Fibroblast of the aortic adventitia (primary cell): ENCODE measurements at regions not wholly inside any gene's neighbourhood (a gene's known extent, or its start where the extent isn't known, plus 50 kb on each side); places are given as distances from the start of the nearest gene placed in this dataset.
"Not testable (repeated sequence)": the region's sequence is repeated elsewhere in the genome, so short reads cannot be mapped to it uniquely, and the experiment has no call there.

Experiments
- DNase-seq: peaks from one replicate; pipeline ENCODE4 v3.0.0-alpha.2; 2010; ENCODE audit warnings: low read depth
- H3K4me3 ChIP-seq: 2 replicates; pipeline ENCODE4 v1.5.1; 2011; ENCODE audit warnings: low read depth, mild to moderate bottlenecking, control low read depth, low read length, moderate library complexity
- TF ChIP-seq, protein P1 (sequence below): IDR thresholded peaks from 2 replicates; pipeline ENCODE4 v1.5.1; 2011; ENCODE audit warnings: mild to moderate bottlenecking, low read length, control low read depth, inconsistent platforms; ENCODE audit not compliant: insufficient read depth

DNA sequence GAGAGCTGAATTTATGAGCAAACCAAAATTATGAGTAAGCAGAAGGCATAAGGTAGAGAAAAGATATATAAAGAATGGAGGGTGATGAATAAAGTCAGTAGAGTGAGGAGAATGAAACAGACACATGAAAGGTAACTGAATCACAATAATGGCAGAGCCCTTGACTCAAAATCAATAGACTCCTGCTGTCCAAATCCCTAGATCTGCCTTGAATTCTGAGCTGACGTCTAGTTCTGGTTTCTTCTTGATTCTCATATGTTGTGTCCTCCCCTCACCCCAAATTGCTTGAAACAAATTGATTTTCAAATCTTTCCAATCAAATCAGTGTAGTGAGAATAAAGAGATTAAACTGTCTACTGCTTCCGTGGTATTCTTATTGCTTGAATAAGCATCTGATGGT is 86.6 kb upstream of the IQCM start:
- H3K4me3 ChIP-seq = no peak overlapping the region
- TF ChIP-seq, protein P1, sequence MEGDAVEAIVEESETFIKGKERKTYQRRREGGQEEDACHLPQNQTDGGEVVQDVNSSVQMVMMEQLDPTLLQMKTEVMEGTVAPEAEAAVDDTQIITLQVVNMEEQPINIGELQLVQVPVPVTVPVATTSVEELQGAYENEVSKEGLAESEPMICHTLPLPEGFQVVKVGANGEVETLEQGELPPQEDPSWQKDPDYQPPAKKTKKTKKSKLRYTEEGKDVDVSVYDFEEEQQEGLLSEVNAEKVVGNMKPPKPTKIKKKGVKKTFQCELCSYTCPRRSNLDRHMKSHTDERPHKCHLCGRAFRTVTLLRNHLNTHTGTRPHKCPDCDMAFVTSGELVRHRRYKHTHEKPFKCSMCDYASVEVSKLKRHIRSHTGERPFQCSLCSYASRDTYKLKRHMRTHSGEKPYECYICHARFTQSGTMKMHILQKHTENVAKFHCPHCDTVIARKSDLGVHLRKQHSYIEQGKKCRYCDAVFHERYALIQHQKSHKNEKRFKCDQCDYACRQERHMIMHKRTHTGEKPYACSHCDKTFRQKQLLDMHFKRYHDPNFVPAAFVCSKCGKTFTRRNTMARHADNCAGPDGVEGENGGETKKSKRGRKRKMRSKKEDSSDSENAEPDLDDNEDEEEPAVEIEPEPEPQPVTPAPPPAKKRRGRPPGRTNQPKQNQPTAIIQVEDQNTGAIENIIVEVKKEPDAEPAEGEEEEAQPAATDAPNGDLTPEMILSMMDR = no peak
- DNase-seq = no peak

DNA sequence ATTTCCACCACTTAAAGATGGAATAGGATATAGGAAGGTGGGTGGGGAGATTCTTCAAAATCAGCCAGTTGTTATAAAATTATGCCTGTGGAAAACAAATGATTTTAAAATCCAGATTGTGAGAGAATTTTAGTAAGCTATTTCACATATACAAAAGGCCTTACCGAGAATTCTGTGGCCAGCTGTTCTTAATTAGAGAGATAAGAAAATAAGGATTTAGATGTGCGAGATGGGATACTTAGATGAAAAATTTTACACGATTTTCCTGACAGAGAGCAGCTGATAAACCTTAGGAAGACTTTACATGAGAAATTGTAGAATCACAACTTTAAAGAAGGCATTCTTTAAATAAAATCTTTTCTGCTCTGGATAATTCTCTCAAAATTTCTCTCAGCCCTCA is 94.5 kb upstream of the IQCM start:
- peak; percentile 36 for DNase-seq
- TF ChIP-seq, protein P1 = no peak
- no peak overlapping the region for H3K4me3 ChIP-seq

DNA sequence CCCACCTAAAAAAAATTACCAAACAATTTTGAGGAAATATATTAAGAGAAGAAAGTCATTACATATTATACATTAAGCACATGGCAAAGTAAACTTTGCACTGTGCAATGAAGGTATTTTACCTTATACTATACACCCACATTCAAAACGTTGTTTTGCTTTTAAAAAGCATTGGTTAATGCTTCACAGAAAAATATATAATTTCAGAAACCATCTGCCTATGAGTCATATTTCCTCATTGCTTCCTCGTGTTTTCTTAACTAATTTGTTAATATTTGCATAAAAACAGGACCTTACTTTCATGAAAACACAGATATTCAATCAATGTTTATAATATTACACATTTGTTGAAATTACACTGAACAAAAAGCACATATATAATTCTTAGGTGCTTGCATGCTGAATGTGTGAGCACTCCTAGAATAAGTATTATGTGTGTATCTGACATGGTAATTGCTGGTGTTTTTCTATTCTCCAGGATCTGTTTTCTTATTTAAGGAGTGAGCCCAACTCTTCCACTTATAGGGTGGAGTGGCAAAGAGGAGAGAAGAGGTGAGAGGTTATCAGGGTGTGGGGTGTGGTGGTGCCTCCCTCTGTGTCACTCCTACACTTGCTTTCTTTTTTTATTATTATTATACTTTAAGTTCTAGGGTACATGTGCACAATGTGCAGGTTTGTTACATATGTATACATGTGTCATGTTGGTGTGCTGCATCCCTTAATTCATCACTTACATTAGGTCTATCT is 95.1 kb upstream of the IQCM start:
- H3K4me3 ChIP-seq = no peak overlapping the region
- TF ChIP-seq, protein P1 = no peak
- no peak for DNase-seq

DNA sequence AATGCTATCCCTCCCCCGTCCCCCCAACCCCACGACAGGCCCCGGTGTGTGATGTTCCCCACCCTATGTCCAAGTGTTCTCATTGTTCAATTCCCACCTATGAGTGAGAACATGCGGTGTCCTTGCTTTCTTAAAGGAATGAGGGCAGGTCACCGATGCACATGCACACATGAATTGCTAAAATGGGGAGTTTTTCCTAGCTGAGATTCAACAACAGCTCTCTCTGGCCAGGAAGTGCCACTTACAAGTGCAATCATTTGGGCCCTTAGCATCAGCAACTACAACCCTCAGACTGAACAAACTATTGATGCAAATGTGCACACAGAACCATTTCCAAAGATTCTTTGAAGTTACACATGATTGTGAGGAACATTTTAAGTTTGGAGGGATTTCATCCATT is 95.7 kb upstream of the IQCM start:
- TF ChIP-seq, protein P1 = no peak
- DNase-seq = no peak
- H3K4me3 ChIP-seq = no peak overlapping the region

DNA sequence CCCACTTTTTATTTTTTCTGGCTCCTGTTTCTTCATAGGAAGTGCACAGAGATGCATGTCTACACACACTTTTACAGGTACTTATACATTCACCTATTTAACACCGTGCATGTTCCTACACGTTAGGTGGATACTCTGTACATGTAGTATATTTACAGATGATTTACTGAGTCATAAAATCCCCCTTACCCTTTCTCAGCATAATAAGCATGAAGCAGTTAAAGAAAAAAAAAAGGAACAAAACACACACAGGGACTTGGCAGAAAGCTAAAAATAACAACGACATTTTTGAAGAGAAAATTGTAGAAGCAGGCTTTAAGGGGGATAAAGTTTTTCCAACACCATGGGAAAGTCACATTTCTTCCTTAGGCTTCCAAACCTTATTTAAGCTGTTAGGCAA is 96.4 kb upstream of the IQCM start:
- DNase-seq = no peak
- TF ChIP-seq, protein P1 = no peak

DNA sequence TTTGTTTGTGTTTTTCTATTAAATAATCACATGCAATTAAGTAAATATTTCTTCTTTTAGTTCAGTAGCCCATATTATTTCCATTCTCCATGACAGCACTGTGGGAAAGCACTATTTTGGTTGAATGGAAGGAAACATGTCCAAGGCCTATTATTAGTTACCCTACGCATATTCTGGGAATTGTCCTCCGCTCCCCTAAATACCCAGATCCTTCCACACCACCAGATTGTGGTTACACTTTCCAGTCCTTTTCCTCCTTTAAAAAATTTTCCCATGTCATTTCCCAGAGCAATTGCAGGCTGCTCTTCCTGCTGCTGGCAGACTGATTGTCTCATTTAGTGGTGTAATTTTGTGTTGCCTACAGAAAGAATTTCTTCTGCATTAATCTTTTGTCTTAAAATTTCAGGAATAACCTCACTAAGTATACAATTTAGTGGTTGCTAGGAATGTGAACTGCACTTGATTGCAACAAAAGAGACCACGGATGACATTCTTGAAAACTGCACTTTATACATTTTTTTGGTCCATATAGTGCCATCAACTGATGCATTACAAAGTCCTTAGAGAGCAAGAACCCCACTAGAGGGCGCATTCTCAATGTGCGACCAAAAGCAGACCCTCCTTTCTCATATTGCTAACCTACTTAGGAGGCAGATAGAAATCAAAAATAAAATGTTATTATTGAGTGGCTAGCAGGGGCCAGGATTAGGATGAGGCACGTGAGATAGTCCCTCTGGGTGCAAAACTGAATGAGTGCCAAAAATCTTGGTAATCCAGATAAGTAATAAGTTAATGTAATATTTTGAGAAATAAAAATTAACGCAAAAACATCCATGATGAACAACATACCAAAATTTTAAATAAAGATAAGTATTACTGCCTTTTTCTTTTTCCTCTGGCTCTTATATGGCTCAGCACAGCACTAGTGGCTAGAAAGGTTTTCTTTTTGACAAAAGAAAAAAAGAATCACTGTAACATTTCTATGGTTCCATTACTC is 98.8 kb upstream of the IQCM start:
- TF ChIP-seq, protein P1 = peak; percentile 90

More for the DNA sequence above, 96.4 kb upstream of the IQCM start:
- no peak overlapping the region for H3K4me3 ChIP-seq

DNA sequence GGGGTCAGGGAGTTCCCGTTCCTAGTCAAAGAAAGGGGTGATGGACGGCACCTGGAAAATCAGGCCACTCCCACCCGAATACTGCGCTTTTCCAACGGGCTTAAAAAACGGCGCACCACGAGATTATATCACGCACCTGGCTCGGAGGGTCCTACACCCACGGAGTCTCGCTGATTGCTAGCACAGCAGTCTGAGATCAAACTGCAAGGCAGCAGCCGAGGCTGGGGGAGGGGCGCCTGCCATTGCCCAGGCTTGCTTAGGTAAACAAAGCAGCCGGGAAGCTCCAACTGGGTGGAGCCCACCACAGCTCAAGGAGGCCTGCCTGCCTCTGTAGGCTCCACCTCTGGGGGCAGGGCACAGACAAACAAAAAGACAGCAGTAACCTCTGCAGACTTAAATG is 100.1 kb upstream of the IQCM start:
- DNase-seq, H3K4me3 ChIP-seq: not testable (repeated sequence)

More for the DNA sequence above, 98.8 kb upstream of the IQCM start:
- peak; percentile 69 for DNase-seq
- no peak overlapping the region for H3K4me3 ChIP-seq
